HUES6 (cell line): ENCODE measurements at regions not wholly inside any gene's neighbourhood (a gene's known extent, or its start where the extent isn't known, plus 50 kb on each side); places are given as distances from the start of the nearest gene placed in this dataset.

ENCODE experiments used
- H3K27ac ChIP-seq: 2 replicates; pipeline ENCODE4 v1.7.0; 2013; ENCODE audit warnings: low read depth, mild to moderate bottlenecking, low read length, inconsistent platforms
- H3K27me3 ChIP-seq: 2 replicates; pipeline ENCODE4 v1.6.1; 2013; ENCODE audit warnings: low read length; ENCODE audit not compliant: control insufficient read depth, insufficient read depth
- H3K36me3 ChIP-seq: 2 replicates; pipeline ENCODE4 v1.6.1; 2013; ENCODE audit warnings: low read length; ENCODE audit not compliant: control insufficient read depth, insufficient read depth
- H3K4me1 ChIP-seq: 2 replicates; pipeline ENCODE4 v1.6.1; 2013; ENCODE audit warnings: low read length; ENCODE audit not compliant: control insufficient read depth, insufficient read depth
- H3K4me3 ChIP-seq: 2 replicates; pipeline ENCODE4 v1.5.1; 2013; ENCODE audit warnings: low read depth, low read length
- H3K9ac ChIP-seq: one replicate; pipeline ENCODE4 v1.6.1; 2013; ENCODE audit warnings: mild to moderate bottlenecking, low read length
- H3K9me3 ChIP-seq: 2 replicates; pipeline ENCODE4 v1.6.1; 2013; ENCODE audit warnings: low read depth, low read length; ENCODE audit not compliant: control insufficient read depth, insufficient read depth

GRCh38 chr12:90829044-90829443, 125.9 kb downstream of the CCER1 start:
- Histone ChIP-seq H3K27ac (no peak overlapping the region), H3K4me3 (no peak overlapping the region), H3K27me3 (no peaks in the 10 kb centered on the region), H3K9ac (no peak overlapping the region), H3K4me1 (no peaks in the 10 kb centered on the region), H3K36me3 (no peaks in the 10 kb centered on the region), H3K9me3 (no peaks in the 10 kb centered on the region)

DNA sequence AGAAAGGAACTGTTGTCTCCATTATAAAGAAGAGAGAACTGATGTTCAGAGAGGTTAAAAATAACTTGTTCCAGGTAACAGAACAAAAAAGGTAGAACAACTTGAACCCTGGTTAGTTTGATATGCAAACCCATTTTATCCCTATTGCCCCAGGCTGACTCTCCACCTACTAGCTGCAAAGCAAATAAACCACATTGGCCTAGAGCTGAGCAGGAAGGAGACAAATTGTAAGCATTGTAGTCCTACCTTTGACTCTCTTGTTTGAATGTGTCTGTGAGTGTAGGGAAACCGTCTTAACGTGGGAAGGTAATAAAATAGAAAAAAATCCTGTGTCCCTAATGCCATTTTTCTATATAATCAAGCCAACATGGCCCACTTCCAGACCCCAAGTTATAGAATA, 126.4 kb downstream of the CCER1 start:
- no peak overlapping the region for H3K9ac ChIP-seq
- no peaks in the 10 kb centered on the region for H3K9me3 ChIP-seq
- H3K36me3 ChIP-seq = no peaks in the 10 kb centered on the region
- no peaks in the 10 kb centered on the region for H3K4me1 ChIP-seq
- H3K4me3 ChIP-seq = no peak overlapping the region
- H3K27me3 ChIP-seq = no peaks in the 10 kb centered on the region
- no peak overlapping the region for H3K27ac ChIP-seq

- no peaks in the 10 kb centered on the region for H3K4me1 ChIP-seq
- no peaks in the 10 kb centered on the region for H3K27me3 ChIP-seq
- H3K4me3 ChIP-seq = no peak overlapping the region
- no peak overlapping the region for H3K9ac ChIP-seq
- no peaks in the 10 kb centered on the region for H3K9me3 ChIP-seq
- H3K36me3 ChIP-seq = no peaks in the 10 kb centered on the region
- no peak overlapping the region for H3K27ac ChIP-seq
These were observed 127.4 kb downstream of the CCER1 start for GRCh38 chr12:90827567-90827966.

DNA sequence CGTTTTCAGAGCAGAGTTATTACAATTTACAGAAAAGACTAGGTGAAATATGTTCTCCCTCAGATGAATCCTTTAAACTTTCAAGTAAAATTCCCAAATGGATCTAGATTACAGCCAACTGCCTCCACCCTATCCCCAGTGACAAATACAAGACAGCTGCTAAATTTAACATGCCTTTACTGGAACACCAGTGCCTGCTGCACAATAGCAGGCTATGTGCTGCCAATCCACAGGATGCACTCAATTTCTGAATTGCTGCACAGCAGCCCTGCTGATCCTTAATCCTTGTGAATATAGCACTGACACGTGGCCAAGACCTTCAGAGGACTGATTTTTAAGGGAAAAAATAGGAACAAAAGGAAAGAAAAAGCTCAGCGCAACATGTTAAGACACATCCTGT, 128.9 kb downstream of the CCER1 start:
- no peak overlapping the region for H3K9ac ChIP-seq
- H3K27ac ChIP-seq = no peak overlapping the region
- H3K27me3 ChIP-seq = no peaks in the 10 kb centered on the region
- H3K4me3 ChIP-seq = no peak overlapping the region
- H3K36me3 ChIP-seq = no peaks in the 10 kb centered on the region
- H3K9me3 ChIP-seq = no peaks in the 10 kb centered on the region
- H3K4me1 ChIP-seq = no peaks in the 10 kb centered on the region

GRCh38 chr12:90823859-90824258, 131.1 kb downstream of the CCER1 start:
- Histone ChIP-seq H3K4me3 (no peak overlapping the region), H3K27ac (no peak overlapping the region), H3K9me3 (no peaks in the 10 kb centered on the region), H3K36me3 (no peaks in the 10 kb centered on the region), H3K9ac (no peak overlapping the region), H3K27me3 (no peaks in the 10 kb centered on the region), H3K4me1 (no peaks in the 10 kb centered on the region)

- H3K9ac ChIP-seq = no peak overlapping the region
- H3K27ac ChIP-seq = no peak overlapping the region
- H3K4me1 ChIP-seq = no peaks in the 10 kb centered on the region
- H3K4me3 ChIP-seq = no peak overlapping the region
- H3K27me3 ChIP-seq = no peaks in the 10 kb centered on the region
- no peaks in the 10 kb centered on the region for H3K9me3 ChIP-seq
- no peaks in the 10 kb centered on the region for H3K36me3 ChIP-seq
These were observed 135.3 kb downstream of the CCER1 start for GRCh38 chr12:90819709-90820108.

DNA sequence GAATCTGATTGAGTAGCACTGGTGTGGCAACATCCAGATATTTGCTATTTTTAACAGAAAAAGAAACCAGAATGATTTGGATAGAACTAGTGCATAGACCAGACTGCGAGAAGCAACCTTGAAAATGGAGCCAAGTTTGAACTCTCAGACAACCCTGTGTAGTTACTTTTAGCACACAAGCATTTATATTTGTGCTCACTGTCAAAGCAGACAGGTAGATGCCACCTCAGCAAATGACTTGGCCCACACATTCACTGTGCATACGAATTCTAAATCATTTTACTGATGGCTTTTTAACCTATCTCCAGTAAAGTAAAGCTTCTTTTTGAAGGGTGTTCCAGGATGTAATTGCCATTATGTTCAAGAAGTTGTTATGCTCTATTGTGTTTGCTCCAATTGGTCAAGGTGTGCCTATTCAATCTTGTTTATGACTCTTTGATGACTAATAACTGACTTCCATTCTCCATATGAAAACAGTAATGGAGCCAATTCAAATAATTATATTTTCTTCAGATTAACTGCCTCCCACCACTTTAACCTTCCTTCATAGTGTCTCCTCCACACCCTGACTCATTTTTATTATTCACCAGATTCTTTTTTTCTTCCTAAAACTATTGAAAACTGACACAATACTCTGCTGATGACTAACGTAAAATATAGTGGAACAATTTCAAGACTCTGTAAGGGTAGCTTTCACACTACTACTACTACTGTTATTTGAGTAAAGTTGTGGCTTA, 138.5 kb downstream of the CCER1 start:
- Histone ChIP-seq H3K27me3 (no peaks in the 10 kb centered on the region), H3K4me1 (no peaks in the 10 kb centered on the region), H3K36me3 (no peaks in the 10 kb centered on the region), H3K9ac (no peak overlapping the region), H3K4me3 (no peak overlapping the region), H3K27ac (no peak overlapping the region), H3K9me3 (no peaks in the 10 kb centered on the region)

DNA sequence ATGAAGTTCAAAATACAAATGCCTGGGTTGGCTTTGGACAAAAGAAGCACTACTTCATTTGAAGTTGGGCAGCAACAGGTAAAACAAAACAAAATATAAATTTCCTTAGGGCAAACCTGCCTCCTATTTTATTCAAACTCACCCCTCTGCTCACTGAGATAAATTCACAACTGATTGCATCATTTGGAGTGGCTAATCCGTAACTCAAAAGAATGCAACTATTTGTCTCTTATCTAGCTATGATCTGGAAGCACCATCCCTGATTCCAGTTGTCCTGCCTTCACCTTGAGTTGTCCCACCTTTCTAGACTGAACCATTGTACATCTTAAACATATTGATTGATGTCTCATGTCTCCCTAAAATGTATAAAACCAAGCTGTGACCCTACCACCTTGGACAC, 145.0 kb downstream of the CCER1 start:
- Histone ChIP-seq H3K9ac (no peak overlapping the region), H3K4me1 (no peaks in the 10 kb centered on the region), H3K36me3 (no peaks in the 10 kb centered on the region), H3K4me3 (no peak overlapping the region), H3K27me3 (no peaks in the 10 kb centered on the region), H3K9me3 (no peaks in the 10 kb centered on the region), H3K27ac (no peak overlapping the region)

- H3K27ac ChIP-seq = no peak overlapping the region
- H3K36me3 ChIP-seq = no peaks in the 10 kb centered on the region
- H3K27me3 ChIP-seq = no peaks in the 10 kb centered on the region
- H3K9me3 ChIP-seq = no peaks in the 10 kb centered on the region
- H3K4me3 ChIP-seq = no peak overlapping the region
- H3K9ac ChIP-seq = no peak overlapping the region
- no peaks in the 10 kb centered on the region for H3K4me1 ChIP-seq
These were observed 146.4 kb downstream of the CCER1 start for GRCh38 chr12:90808568-90808967.

DNA sequence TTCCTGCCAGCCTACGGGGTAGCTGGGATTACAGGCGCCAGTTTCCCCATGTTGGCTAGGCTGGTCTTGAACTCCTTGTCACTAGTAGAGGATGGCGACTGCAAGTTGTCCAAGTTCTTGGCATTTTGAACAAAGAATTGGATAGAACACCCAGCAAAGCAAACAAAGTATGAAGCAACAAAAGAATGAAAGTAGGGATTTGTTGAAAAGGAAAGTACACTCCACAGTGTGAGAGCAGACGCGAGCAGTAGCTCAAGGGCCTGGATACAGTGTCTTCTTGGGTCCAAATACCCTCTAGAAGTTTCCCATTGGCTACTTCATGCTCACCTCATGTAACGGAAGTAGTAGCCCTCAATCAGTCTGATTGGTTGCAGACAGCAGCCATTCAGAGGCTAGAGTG, 152.2 kb downstream of the CCER1 start:
- no peaks in the 10 kb centered on the region for H3K9me3 ChIP-seq
- no peak overlapping the region for H3K4me3 ChIP-seq
- no peak overlapping the region for H3K27ac ChIP-seq
- H3K36me3 ChIP-seq = no peaks in the 10 kb centered on the region
- H3K27me3 ChIP-seq = no peaks in the 10 kb centered on the region
- no peaks in the 10 kb centered on the region for H3K4me1 ChIP-seq
- H3K9ac ChIP-seq = no peak overlapping the region

GRCh38 chr12:90801776-90802175, 153.2 kb downstream of the CCER1 start:
- no peak overlapping the region for H3K9ac ChIP-seq
- no peak overlapping the region for H3K4me3 ChIP-seq
- H3K4me1 ChIP-seq = no peaks in the 10 kb centered on the region
- no peaks in the 10 kb centered on the region for H3K9me3 ChIP-seq
- no peaks in the 10 kb centered on the region for H3K27me3 ChIP-seq
- H3K36me3 ChIP-seq = no peaks in the 10 kb centered on the region
- H3K27ac ChIP-seq = no peak overlapping the region

GRCh38 chr12:90794212-90794611, 160.8 kb downstream of the CCER1 start:
- no peaks in the 10 kb centered on the region for H3K36me3 ChIP-seq

More at GRCh38 chr12:90794212-90794611, 160.8 kb downstream of the CCER1 start:
- H3K4me3 ChIP-seq = no peak overlapping the region
- no peaks in the 10 kb centered on the region for H3K9me3 ChIP-seq
- no peaks in the 10 kb centered on the region for H3K27me3 ChIP-seq
- no peaks in the 10 kb centered on the region for H3K4me1 ChIP-seq
- H3K27ac ChIP-seq = no peak overlapping the region
- H3K9ac ChIP-seq = no peak overlapping the region
